ENCODE measurements at regions not wholly inside any gene's neighbourhood (a gene's known extent, or its start where the extent isn't known, plus 50 kb on each side); places are given as distances from the start of the nearest gene placed in this dataset.

GRCh38 chr5:74541381-74541781 lies 99.1 kb downstream of the ENC1 start:
- peaks cover 41 to 43% of the 10 kb centered on the region in 2 experiments for H3K4me1 ChIP-seq (ENCODE audit: control insufficient read depth in 1 of 2, insufficient read depth in 2 of 2, low read length in 2 of 2)
- CTCF ChIA-PET = no interaction called here

More at GRCh38 chr5:74541381-74541781, 99.1 kb downstream of the ENC1 start:
- TF ChIP-seq RAD21 (IDR thresholded peaks at IDR 0.05; ENCODE audit: low read depth) (no peak), EZH2 (IDR thresholded peaks at IDR 0.05) (no peak), ATF3 (IDR thresholded peaks at IDR 0.05) (no peak), EZH2phosphoT487 (IDR thresholded peaks at IDR 0.05; ENCODE audit: borderline replicate concordance) (no peak), EGR1 (IDR thresholded peaks at IDR 0.05; ENCODE audit: low read depth) (no peak), ZBTB33 (IDR thresholded peaks at IDR 0.05; ENCODE audit: extremely low read depth, insufficient replicate concordance, low read length) (no peak), CBX3 (IDR thresholded peaks at IDR 0.05; ENCODE audit: low read depth) (no peak), CTCF (IDR thresholded peaks at IDR 0.05 in 2 of 3, conservative IDR thresholded peaks at IDR 0.05 in 1 of 3; ENCODE audit: borderline replicate concordance in 1 of 3, insufficient read depth in 1 of 3, low read depth in 2 of 3, low read length in 2 of 3) (no peak), SRF (IDR thresholded peaks at IDR 0.05; ENCODE audit: low read depth) (no peak), CEBPB (IDR thresholded peaks at IDR 0.05; ENCODE audit: low read depth) (no peak), SIN3A (IDR thresholded peaks at IDR 0.05; ENCODE audit: low read depth) (no peak)
- Histone ChIP-seq H3K9me3 (ENCODE audit: control insufficient read depth in 1 of 2, insufficient read depth in 1 of 2, low read depth in 1 of 2, low read length in 2 of 2) (no peaks in the 10 kb centered on the region), H3K9me2 (ENCODE audit: insufficient read depth) (no peaks in the 10 kb centered on the region), H3K4me2 (ENCODE audit: low read length) (no peak overlapping the region), H3K27ac (ENCODE audit: low read depth, low read length) (no peak overlapping the region), H4K20me1 (ENCODE audit: insufficient read depth) (no peaks in the 10 kb centered on the region), H3K9ac (ENCODE audit: low read length) (no peak overlapping the region), H3K79me2 (ENCODE audit: insufficient read depth, low read length) (no peaks in the 10 kb centered on the region), H3K27me3 (ENCODE audit: insufficient read depth, low read length) (no peaks in the 10 kb centered on the region), H3K36me3 (ENCODE audit: control insufficient read depth in 1 of 2, insufficient read depth in 2 of 2, low read length in 2 of 2) (no peaks in the 10 kb centered on the region), H3K4me3 (replicated peaks in 1 of 2; ENCODE audit: low read depth in 1 of 2, low read length in 2 of 2) (no peak overlapping the region), H2AFZ (ENCODE audit: low read depth, low read length, poor library complexity, severe bottlenecking) (peak overlapping the region; percentile 12)
- ATAC-seq (no peak), DNase-seq (ENCODE audit: low read depth, low spot score) (no peak)
- no TSS peak for BruUV-seq (replicated peaks)
- intact Hi-C loops (cut with micrococcal nuclease) = no loop called here
- RAD21 ChIA-PET (ENCODE audit: low non-redundant PET in 1 of 2, low total read pairs in 2 of 2, uncharacterized antibody in 2 of 2, unreplicated experiment in 2 of 2) = no interaction called here
- POLR2A ChIA-PET = no interaction called here
